Neural progenitor cell (in vitro differentiated cells): ENCODE measurements at regions not wholly inside any gene's neighbourhood (a gene's known extent, or its start where the extent isn't known, plus 50 kb on each side); places are given as distances from the start of the nearest gene placed in this dataset.
"Not testable (repeated sequence)": the region's sequence is repeated elsewhere in the genome, so short reads cannot be mapped to it uniquely, and the experiment has no call there.

Experiments
- CTCF ChIP-seq: fragments of 200-600 bp; sonication (generic); IDR thresholded peaks from 2 replicates; pipeline ENCODE4 v1.5.1; 2017; ENCODE audit warnings: antibody characterized with exemption, mild to moderate bottlenecking
- EZH2 ChIP-seq: fragments of 200-600 bp; sonication (generic); IDR thresholded peaks from 2 replicates; pipeline ENCODE4 v1.6.1; 2017; ENCODE audit warnings: antibody characterized with exemption, mild to moderate bottlenecking, moderate library complexity

DNA sequence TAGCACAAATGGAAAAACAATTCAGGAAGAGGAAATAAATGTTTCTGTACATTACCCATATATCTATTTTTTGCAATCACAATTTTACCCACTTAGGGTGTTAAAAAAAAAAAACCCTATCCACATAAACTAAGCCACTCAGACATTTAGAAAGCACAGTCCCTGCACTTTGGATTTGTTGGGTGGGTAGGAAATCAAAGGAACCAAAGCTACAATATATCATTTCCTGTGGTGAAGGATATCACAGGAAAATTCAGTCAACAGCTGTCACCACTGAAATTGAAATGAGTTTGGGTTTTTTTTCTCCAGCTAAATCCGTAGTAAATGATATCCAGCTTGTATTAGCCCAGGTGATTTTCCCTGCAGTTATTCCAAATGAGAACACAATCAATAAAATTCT lies 2392.4 kb downstream of the EPHA3 start:
- TF ChIP-seq EZH2, CTCF: not testable (repeated sequence)
